ENCODE measurements at regions not wholly inside any gene's neighbourhood (a gene's known extent, or its start where the extent isn't known, plus 50 kb on each side); places are given as distances from the start of the nearest gene placed in this dataset.

GRCh38 chr6:84492241-84493165 lies 265.1 kb upstream of the CEP162 start:
- Histone ChIP-seq H3K14ac (ENCODE audit: insufficient read length) (no peak overlapping the region), H3K4me2 (ENCODE audit: insufficient read depth in 1 of 2, low read depth in 2 of 2, low read length in 2 of 2) (no peak overlapping the region), H3K9me3 (ENCODE audit: insufficient read depth in 2 of 2, low read depth in 1 of 2, low read length in 1 of 2) (peaks cover 6 to 12% of the 10 kb centered on the region in 2 experiments), H3K36me3 (ENCODE audit: control insufficient read depth in 2 of 4, insufficient read depth in 4 of 4, low read length in 3 of 4) (no peaks in the 10 kb centered on the region; a peak in 1 of 8 replicates), H2BK12ac (ENCODE audit: low read depth, low read length) (no peak overlapping the region), H3K4me1 (replicated peaks in 1 of 4; ENCODE audit: control insufficient read depth in 3 of 4, insufficient read depth in 4 of 4, low read length in 3 of 4) (no peaks in the 10 kb centered on the region), H3K56ac (replicated peaks; ENCODE audit: insufficient read length, low read depth, low read length) (no peak overlapping the region), H3K4me3 (ENCODE audit: extremely low read depth in 1 of 4, insufficient read depth in 2 of 4, low read depth in 3 of 4, low read length in 4 of 4) (no peak overlapping the region), H3K27me3 (replicated peaks in 1 of 4; ENCODE audit: control insufficient read depth in 3 of 4, extremely low read depth in 1 of 4, insufficient read depth in 3 of 4, low read length in 3 of 4) (no peaks in the 10 kb centered on the region), H4K5ac (ENCODE audit: insufficient read length, low read depth, low read length) (no peak overlapping the region), H4K91ac (replicated peaks; ENCODE audit: insufficient read length, low read length) (no peak overlapping the region), H4K8ac (ENCODE audit: extremely low read depth, insufficient read depth, low read length) (no peak overlapping the region), H2AFZ (ENCODE audit: low read length) (no peak overlapping the region), H2BK5ac (ENCODE audit: low read depth, low read length) (no peak overlapping the region), H3K27ac (ENCODE audit: low read depth, low read length) (no peak overlapping the region), H3K9ac (replicated peaks in 1 of 4; ENCODE audit: extremely low read depth in 1 of 4, low read depth in 3 of 4, low read length in 3 of 4) (no peak overlapping the region), H2AK5ac (ENCODE audit: low read depth, low read length) (no peak overlapping the region), H3K79me2 (ENCODE audit: control insufficient read depth in 1 of 2, insufficient read depth in 2 of 2, low read length in 2 of 2) (no peaks in the 10 kb centered on the region), H3K23me2 (ENCODE audit: low read depth, low read length) (no peaks in the 10 kb centered on the region; the same call in 1 of the 2 replicates), H3K79me1 (ENCODE audit: low read depth, low read length) (no peaks in the 10 kb centered on the region), H3K18ac (ENCODE audit: extremely low read depth, low read length) (no peak overlapping the region), H3K4ac (replicated peaks; ENCODE audit: insufficient read length, low read depth, low read length) (no peak overlapping the region), H2BK15ac (ENCODE audit: low read length) (no peak overlapping the region), H4K20me1 (replicated peaks in 1 of 2; ENCODE audit: control insufficient read depth in 1 of 2, insufficient read depth in 2 of 2, low read length in 2 of 2) (no peaks in the 10 kb centered on the region), H3K23ac (ENCODE audit: insufficient read length) (no peak overlapping the region), H2BK20ac (ENCODE audit: low read length) (no peak overlapping the region), H2BK120ac (replicated peaks; ENCODE audit: low read depth, low read length) (no peak overlapping the region)
- DNase-seq (ENCODE audit: low read depth in 1 of 2, low spot score in 2 of 2) (no peak), FAIRE-seq (no peak)
- CTCF ChIA-PET (ENCODE audit: partially characterized antibody), result interaction anchor here (1.4 kb wide), 1 partner anchor 27 kb away, joined by 3 read pairs; no protein-coding TSS in a partner anchor
- POLR2A ChIA-PET (ENCODE audit: partially characterized antibody), result no interaction called here
- WGBS, 2 experiments (ENCODE audit: extremely low coverage in 1 of 2, insufficient coverage in 1 of 2, insufficient read length in 1 of 2, insufficient replicate concordance in 2 of 2, low coverage in 1 of 2, low lambda C conversion rate in 2 of 2, missing lambda C conversion rate in 1 of 2), result 90% methylated on average over 13 of the region's 13 CpGs; no CpG with 5 or more reads in 1 of the 2 experiments
- TF ChIP-seq, protein P1, sequence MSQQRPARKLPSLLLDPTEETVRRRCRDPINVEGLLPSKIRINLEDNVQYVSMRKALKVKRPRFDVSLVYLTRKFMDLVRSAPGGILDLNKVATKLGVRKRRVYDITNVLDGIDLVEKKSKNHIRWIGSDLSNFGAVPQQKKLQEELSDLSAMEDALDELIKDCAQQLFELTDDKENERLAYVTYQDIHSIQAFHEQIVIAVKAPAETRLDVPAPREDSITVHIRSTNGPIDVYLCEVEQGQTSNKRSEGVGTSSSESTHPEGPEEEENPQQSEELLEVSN (IDR thresholded peaks at IDR 0.05), result no peak
- TF ChIP-seq, protein P2, sequence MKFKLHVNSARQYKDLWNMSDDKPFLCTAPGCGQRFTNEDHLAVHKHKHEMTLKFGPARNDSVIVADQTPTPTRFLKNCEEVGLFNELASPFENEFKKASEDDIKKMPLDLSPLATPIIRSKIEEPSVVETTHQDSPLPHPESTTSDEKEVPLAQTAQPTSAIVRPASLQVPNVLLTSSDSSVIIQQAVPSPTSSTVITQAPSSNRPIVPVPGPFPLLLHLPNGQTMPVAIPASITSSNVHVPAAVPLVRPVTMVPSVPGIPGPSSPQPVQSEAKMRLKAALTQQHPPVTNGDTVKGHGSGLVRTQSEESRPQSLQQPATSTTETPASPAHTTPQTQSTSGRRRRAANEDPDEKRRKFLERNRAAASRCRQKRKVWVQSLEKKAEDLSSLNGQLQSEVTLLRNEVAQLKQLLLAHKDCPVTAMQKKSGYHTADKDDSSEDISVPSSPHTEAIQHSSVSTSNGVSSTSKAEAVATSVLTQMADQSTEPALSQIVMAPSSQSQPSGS (IDR thresholded peaks at IDR 0.05; ENCODE audit: low read length), result no peak
- no peak for TF ChIP-seq KDM5A (IDR thresholded peaks at IDR 0.05; ENCODE audit: low read length)
- no peak for TF ChIP-seq CBX8 (IDR thresholded peaks at IDR 0.05; ENCODE audit: borderline replicate concordance, low read depth, low read length)

Data from H1 (cell line).